GM23338 (cell line): ENCODE measurements at regions not wholly inside any gene's neighbourhood (a gene's known extent, or its start where the extent isn't known, plus 50 kb on each side); places are given as distances from the start of the nearest gene placed in this dataset.

Source experiments
- ATAC-seq: fragments of 200-7000 bp; cut with Tn5 transposase; 3 replicates; pipeline ENCODE4 v1.9.1; 2020
- DNase-seq: peaks from one replicate; pipeline ENCODE4 v3.0.0-alpha.2; 2015; ENCODE audit warnings: low spot score
- H2AFZ ChIP-seq: fragments of 200-600 bp; sonication (generic); 2 replicates; pipeline ENCODE4 v1.8.0; 2016; ENCODE audit warnings: antibody characterized with exemption, mild to moderate bottlenecking, moderate library complexity
- H3F3A ChIP-seq: fragments of 200-600 bp; sonication (generic); replicated peaks from 2 replicates; pipeline ENCODE4 v1.8.0; 2017; ENCODE audit warnings: antibody characterized with exemption, mixed run types, low read depth
- H3K27ac ChIP-seq: fragments of 200-600 bp; sonication (generic); 2 replicates; pipeline ENCODE4 v1.6.1; 2016; ENCODE audit warnings: low read depth
- H3K27me3 ChIP-seq: fragments of 200-600 bp; sonication (generic); 2 replicates; pipeline ENCODE4 v1.8.0; 2016; ENCODE audit warnings: mild to moderate bottlenecking, mixed run types, moderate library complexity; ENCODE audit not compliant: insufficient read depth
- H3K36me3 ChIP-seq: fragments of 200-600 bp; sonication (generic); 2 replicates; pipeline ENCODE4 v1.8.0; 2016; ENCODE audit warnings: mild to moderate bottlenecking; ENCODE audit not compliant: insufficient read depth
- H3K4me1 ChIP-seq: fragments of 200-600 bp; sonication (generic); 2 replicates; pipeline ENCODE4 v1.8.0; 2016; ENCODE audit warnings: mild to moderate bottlenecking, moderate library complexity; ENCODE audit not compliant: insufficient read depth
- H3K4me2 ChIP-seq: fragments of 200-600 bp; sonication (generic); 2 replicates; pipeline ENCODE4 v1.7.1; 2017; ENCODE audit warnings: mixed run types
- H3K4me3 ChIP-seq: fragments of 200-600 bp; sonication (generic); 2 replicates; pipeline ENCODE4 v1.6.1; 2016; ENCODE audit warnings: mixed run types
- H3K79me2 ChIP-seq: fragments of 200-600 bp; sonication (generic); replicated peaks from 2 replicates; pipeline ENCODE4 v1.8.0; 2017; ENCODE audit warnings: mild to moderate bottlenecking; ENCODE audit not compliant: insufficient read depth
- H3K9me2 ChIP-seq: fragments of 200-600 bp; sonication (generic); 2 replicates; pipeline ENCODE4 v1.8.0; 2017; ENCODE audit not compliant: insufficient read depth
- H4K20me1 ChIP-seq: fragments of 200-600 bp; sonication (generic); replicated peaks from 2 replicates; pipeline ENCODE4 v1.8.0; 2017; ENCODE audit warnings: mild to moderate bottlenecking; ENCODE audit not compliant: insufficient read depth
- H3K27ac Mint-ChIP-seq: 2 replicates; pipeline ENCODE4 v1.8.0; 2020; ENCODE audit warnings: inconsistent platforms, mild to moderate bottlenecking, moderate library complexity, mixed read lengths
- H3K27me3 Mint-ChIP-seq: 3 replicates; pipeline ENCODE4 v1.8.0; 2022; ENCODE audit warnings: low read depth, mild to moderate bottlenecking, moderate library complexity, mixed read lengths, inconsistent platforms; ENCODE audit not compliant: insufficient read depth, poor library complexity
- H3K36me3 Mint-ChIP-seq: 3 replicates; pipeline ENCODE4 v1.8.0; 2021; ENCODE audit warnings: low read depth, mild to moderate bottlenecking, inconsistent platforms, moderate library complexity, mixed read lengths
- H3K4me1 Mint-ChIP-seq: 3 replicates; pipeline ENCODE4 v1.8.0; 2020; ENCODE audit warnings: mild to moderate bottlenecking, inconsistent platforms, mixed read lengths
- H3K4me3 Mint-ChIP-seq: 3 replicates; pipeline ENCODE4 v1.8.0; 2021; ENCODE audit warnings: moderate library complexity, mild to moderate bottlenecking, inconsistent platforms, mixed read lengths
- H3K9me3 Mint-ChIP-seq: 3 replicates; pipeline ENCODE4 v1.8.0; 2020; ENCODE audit warnings: moderate library complexity, mild to moderate bottlenecking, inconsistent platforms, mixed read lengths
- CREB1 ChIP-seq: fragments of 250-450 bp; sonication (Bioruptor Pico); IDR thresholded peaks from 2 replicates; pipeline ENCODE4 v1.5.0; 2020; ENCODE audit warnings: low read depth, mild to moderate bottlenecking, moderate library complexity
- CTCF ChIP-seq, 2 experiments: fragments of 200-600 bp in 1 of 2; sonication (generic) in 1 of 2; conservative IDR thresholded peaks; 2 replicates each; pipeline versions ENCODE4 v1.5.1 to v1.6.1; 2016 to 2017; ENCODE audit warnings: antibody characterized with exemption in 2 of 2, low read depth in 2 of 2, mild to moderate bottlenecking in 2 of 2, moderate library complexity in 1 of 2
- EZH2 ChIP-seq: fragments of 200-600 bp; sonication (generic); IDR thresholded peaks from one replicate; pipeline ENCODE4 v1.8.0; 2017; ENCODE audit warnings: antibody characterized with exemption, mild to moderate bottlenecking, low read depth; ENCODE audit not compliant: unreplicated experiment
- EZH2phosphoT487 ChIP-seq: fragments of 200-600 bp; sonication (generic); IDR thresholded peaks from one replicate; pipeline ENCODE4 v1.8.1; 2018; ENCODE audit warnings: antibody characterized with exemption; ENCODE audit not compliant: unreplicated experiment
- JUNB ChIP-seq: IDR thresholded peaks from one replicate; pipeline ENCODE4 v1.6.1; 2016; ENCODE audit warnings: antibody characterized with exemption; ENCODE audit not compliant: unreplicated experiment
- POLR2AphosphoS5 ChIP-seq: IDR thresholded peaks from 2 replicates; pipeline ENCODE4 v1.6.1; 2016; ENCODE audit warnings: antibody characterized with exemption, low read depth
- REST ChIP-seq: IDR thresholded peaks from one replicate; pipeline ENCODE4 v1.6.1; 2018; ENCODE audit warnings: antibody characterized with exemption; ENCODE audit not compliant: unreplicated experiment
- ZNF114 ChIP-seq: fragments of 250-450 bp; sonication (Bioruptor Pico); IDR thresholded peaks from 2 replicates; pipeline ENCODE4 v1.5.0; 2020; ENCODE audit warnings: mild to moderate bottlenecking, moderate library complexity
- ZNF331 ChIP-seq: fragments of 250-450 bp; sonication (Bioruptor Pico); IDR thresholded peaks from 2 replicates; pipeline ENCODE4 v1.5.0; 2020; ENCODE audit warnings: low read depth, mild to moderate bottlenecking, moderate library complexity

- TF ChIP-seq REST (no peak), JUNB (no peak), EZH2phosphoT487 (no peak), CTCF (conservative IDR thresholded peaks at IDR 0.05; ENCODE audit: low read depth in 2 of 2) (no peak)
These were observed 72.8 kb upstream of the SEMA3C start (continued) for GRCh38 chr7:80991654-80992053.

GRCh38 chr7:80984619-80985018 lies 65.8 kb upstream of the SEMA3C start:
- no peaks in the 10 kb centered on the region; the same call in 2 of the 3 replicates for H3K36me3 Mint-ChIP-seq
- no peaks in the 10 kb centered on the region for H4K20me1 ChIP-seq
- no peaks in the 10 kb centered on the region for H3K4me1 ChIP-seq
- ATAC-seq (no peak), DNase-seq (no peak)
- no peak overlapping the region for H3K4me2 ChIP-seq
- H3K27me3 Mint-ChIP-seq = no peaks in the 10 kb centered on the region
- H3K27me3 ChIP-seq = no peaks in the 10 kb centered on the region
- no peak for TF ChIP-seq EZH2
- no peak for TF ChIP-seq POLR2AphosphoS5
- no peak for TF ChIP-seq ZNF331 (CRISPR knock-in tag)
- TF ChIP-seq CTCF (conservative IDR thresholded peaks at IDR 0.05; ENCODE audit: low read depth in 2 of 2) = no peak
- TF ChIP-seq CREB1 (CRISPR knock-in tag) = no peak
- TF ChIP-seq ZNF114 (CRISPR knock-in tag) = no peak
- H3K4me3 Mint-ChIP-seq = no peak overlapping the region
- no peak overlapping the region for H3K27ac ChIP-seq
- peaks cover 6% of the 10 kb centered on the region for H3K9me2 ChIP-seq
- H3F3A ChIP-seq = no peaks in the 10 kb centered on the region
- no peaks in the 10 kb centered on the region for H3K4me1 Mint-ChIP-seq
- no peak overlapping the region for H3K4me3 ChIP-seq
- H2AFZ ChIP-seq = no peak overlapping the region
- no peak overlapping the region for H3K27ac Mint-ChIP-seq
- peaks cover 13% of the 10 kb centered on the region; the same call in 2 of the 3 replicates for H3K9me3 Mint-ChIP-seq
- no peaks in the 10 kb centered on the region for H3K79me2 ChIP-seq
- H3K36me3 ChIP-seq = no peaks in the 10 kb centered on the region
